ENCODE measurements at regions not wholly inside any gene's neighbourhood (a gene's known extent, or its start where the extent isn't known, plus 50 kb on each side); places are given as distances from the start of the nearest gene placed in this dataset.

DNA sequence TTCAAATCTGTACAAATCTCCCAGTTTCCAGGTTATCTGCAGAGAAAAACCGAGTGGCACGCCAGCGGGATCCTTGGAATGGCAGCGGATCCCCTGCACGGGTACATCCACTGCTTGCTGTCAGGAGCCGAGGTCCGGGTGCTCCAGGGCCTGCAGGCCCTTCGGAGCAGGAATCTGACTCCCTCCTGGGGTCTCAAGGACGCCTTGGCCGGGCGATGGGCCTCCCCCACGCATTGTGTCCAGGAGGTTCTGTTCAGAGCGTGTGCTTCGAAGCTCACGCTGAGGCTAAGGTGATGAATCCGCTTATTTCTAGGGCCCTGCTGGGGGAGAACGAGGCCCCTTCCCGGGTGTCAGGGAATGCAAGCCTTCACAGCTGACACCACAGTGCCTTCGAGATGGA is 148.9 kb downstream of the SOX1 start:
- no peak for TF ChIP-seq EZH2 (IDR thresholded peaks at IDR 0.05; ENCODE audit: insufficient read depth, poor library complexity, severe bottlenecking)
- no peak for TF ChIP-seq EZH2phosphoT487 (IDR thresholded peaks at IDR 0.05; ENCODE audit: insufficient read depth, low read depth)
